K562 (cell line): ENCODE measurements at regions not wholly inside any gene's neighbourhood (a gene's known extent, or its start where the extent isn't known, plus 50 kb on each side); places are given as distances from the start of the nearest gene placed in this dataset.

Source experiments
- ATAC-seq: fragments of 200-7000 bp; cut with Tn5 transposase; 3 replicates; pipeline ENCODE4 v1.9.1; 2020; ENCODE audit warnings: moderate library complexity
- BruUV-seq: library from RNA; stranded (reverse); fragments of 400-500 nt; replicated peaks from 2 replicates; lab custom pipeline; 2021; lab: Mats Ljungman, UMichigan
- CTCF ChIA-PET: fragments of 300-600 bp; formaldehyde crosslinking; extraction: SDS; loops from one replicate; lab custom pipeline; 2021; ENCODE audit warnings: low intra/inter-chr PET ratio; lab: Yijun Ruan, JAX
- POLR2A ChIA-PET: fragments of 300-600, 350-650 bp; sonication (Branson Sonifier 250); formaldehyde crosslinking; extraction: SDS; loops from one replicate; lab custom pipeline; 2021; ENCODE audit warnings: antibody characterized with exemption, inconsistent platforms; lab: Yijun Ruan, JAX
- DNase-seq, 4 experiments: peaks; one replicate each; pipeline versions ENCODE4 v3.0.0 to v3.0.0-alpha.2; 2011 to 2018; ENCODE audit warnings: low spot score in 3 of 4, mixed read lengths in 3 of 4; ENCODE audit errors: extremely low read depth in 1 of 4
- FAIRE-seq: peaks from 2 replicates; lab custom pipeline; 2011; peaks lifted over from hg19 to GRCh38; lab: Jason Lieb, UNC
- H2AFZ ChIP-seq: 2 replicates; pipeline ENCODE4 v1.6.0; 2011; ENCODE audit warnings: low read depth, low read length, control low read depth, inconsistent platforms
- H3K27ac ChIP-seq: fragments of 200-600 bp; 3 replicates; pipeline ENCODE4 v1.8.0; 2011; ENCODE audit warnings: low read depth, mild to moderate bottlenecking, control low read depth, inconsistent platforms, low read length, moderate library complexity, mixed read lengths; ENCODE audit errors: extremely low read depth
- H3K27me3 ChIP-seq, 2 experiments: fragments of 300-600 bp in 1 of 2; 2 replicates in 1 of 2; 3 replicates in 1 of 2; pipeline versions ENCODE4 v1.6.0 to v1.8.0; 2011; ENCODE audit warnings: inconsistent platforms in 2 of 2, low read length in 2 of 2, mild to moderate bottlenecking in 1 of 2, mixed read lengths in 1 of 2, moderate library complexity in 1 of 2; ENCODE audit not compliant: control insufficient read depth in 2 of 2, insufficient read depth in 2 of 2
- H3K36me3 ChIP-seq: fragments of 300-600 bp; 3 replicates; pipeline ENCODE4 v1.8.0; 2011; ENCODE audit warnings: mild to moderate bottlenecking, low read length, inconsistent platforms; ENCODE audit not compliant: control insufficient read depth, insufficient read depth
- H3K4me1 ChIP-seq, 2 experiments: fragments of 200-600 bp in 1 of 2; replicated peaks in 1 of 2; 2 replicates in 1 of 2; 3 replicates in 1 of 2; pipeline versions ENCODE4 v1.5.1 to v1.8.0; 2011; ENCODE audit warnings: inconsistent platforms in 2 of 2, low read length in 2 of 2, mild to moderate bottlenecking in 1 of 2, mixed read lengths in 1 of 2, moderate library complexity in 1 of 2; ENCODE audit not compliant: control insufficient read depth in 2 of 2, insufficient read depth in 2 of 2
- H3K4me2 ChIP-seq: 2 replicates; pipeline ENCODE4 v1.6.1; 2011; ENCODE audit warnings: low read length, control low read depth, inconsistent platforms, mixed read lengths; ENCODE audit not compliant: insufficient read depth
- H3K4me3 ChIP-seq: fragments of 200-600 bp; sonication (generic), shearing (Covaris generic); 2 replicates; pipeline ENCODE4 v1.5.1; 2016; ENCODE audit warnings: control low read depth, inconsistent platforms
- H3K79me2 ChIP-seq: fragments of 200-600 bp; 3 replicates; pipeline ENCODE4 v1.8.0; 2011; ENCODE audit warnings: low read length, inconsistent platforms; ENCODE audit not compliant: control insufficient read depth, insufficient read depth
- H3K9ac ChIP-seq, 2 experiments: 2 replicates each; pipeline versions ENCODE4 v1.6.0 to v1.6.1; 2011; ENCODE audit warnings: low read depth in 2 of 2, low read length in 2 of 2, control low read depth in 1 of 2, inconsistent platforms in 1 of 2, mild to moderate bottlenecking in 1 of 2, mixed read lengths in 1 of 2; ENCODE audit not compliant: insufficient read depth in 1 of 2
- H3K9me1 ChIP-seq: one replicate; pipeline ENCODE4 v1.6.0; 2011; ENCODE audit warnings: inconsistent platforms, mild to moderate bottlenecking, low read length, moderate library complexity; ENCODE audit not compliant: control insufficient read depth, insufficient read depth
- H3K9me3 ChIP-seq: replicated peaks from 2 replicates; pipeline ENCODE4 v1.5.1; 2011; ENCODE audit warnings: low read depth, low read length, inconsistent platforms; ENCODE audit not compliant: control insufficient read depth, insufficient read depth
- H4K20me1 ChIP-seq: replicated peaks from 2 replicates; pipeline ENCODE4 v1.6.1; 2011; ENCODE audit warnings: low read length, inconsistent platforms, mixed read lengths; ENCODE audit not compliant: control insufficient read depth, insufficient read depth
- ADNP ChIP-seq: fragments of 200-800 bp; sonication (Bioruptor generic); IDR thresholded peaks from 2 replicates; pipeline ENCODE4 v1.6.1; 2016; ENCODE audit warnings: missing genetic modification characterization, missing compliant biosample characterization
- ARNT ChIP-seq, 2 experiments: fragments of 450-650 bp; IDR thresholded peaks; 2 replicates each; pipeline ENCODE4 v1.6.1; 2016; ENCODE audit warnings: mild to moderate bottlenecking in 1 of 2
- POLR2H ChIP-seq: IDR thresholded peaks from 2 replicates; pipeline ENCODE4 v1.6.1; 2016; ENCODE audit warnings: missing genetic modification characterization, low read depth, mild to moderate bottlenecking, control low read depth, missing compliant biosample characterization, moderate library complexity
- POU5F1 ChIP-seq: fragments of 150-350 bp; IDR thresholded peaks from 2 replicates; pipeline ENCODE4 v1.6.1; 2014; ENCODE audit warnings: borderline replicate concordance, low read length, low read depth, mild to moderate bottlenecking; ENCODE audit not compliant: partially characterized antibody
- RAD51 ChIP-seq: fragments of 450-650 bp; IDR thresholded peaks from 2 replicates; pipeline ENCODE4 v1.7.1; 2016; ENCODE audit warnings: low read depth, mild to moderate bottlenecking, borderline replicate concordance
- TSC22D4 ChIP-seq: fragments of 450-650 bp; IDR thresholded peaks from 2 replicates; pipeline ENCODE4 v1.6.1; 2016; ENCODE audit warnings: missing genetic modification characterization, missing biosample characterization, control low read depth
- ZNF561 ChIP-seq: fragments of 450-650 bp; formaldehyde crosslinking; conservative IDR thresholded peaks from 2 replicates; pipeline ENCODE4 v1.4.0; 2020; ENCODE audit warnings: mild to moderate bottlenecking, moderate library complexity
- WGBS: fragments of 100-300 bp; shearing (Covaris generic); methylation state at CpG from one replicate; pipeline ENCODE4 v1.1.6; 2016; ENCODE audit warnings: low coverage, mixed read lengths; ENCODE audit not compliant: insufficient coverage; ENCODE audit errors: missing lambda C conversion rate; 5-methylcytosine and 5-hydroxymethylcytosine counted together
- in situ Hi-C: fragments of 300-500 bp; cut with MboI; formaldehyde crosslinking; loops from 4 replicates; pipeline ENCODE4 v1.15.0; 2018; ENCODE audit warnings: inconsistent platforms, mixed read lengths
- intact Hi-C: fragments of 100-400 bp; cut with micrococcal nuclease; formaldehyde crosslinking; loops from 2 replicates; pipeline ENCODE4 v1.14.2; 2022
- TF ChIP-seq, protein P1 (sequence below): sonication (generic); formaldehyde crosslinking; IDR thresholded peaks from 2 replicates; pipeline ENCODE4 v1.9.0; 2022; ENCODE audit warnings: mild to moderate bottlenecking, missing genetic modification reagents
- TF ChIP-seq, protein P2 (sequence below), 2 experiments: fragments of 450-650 bp; IDR thresholded peaks; 2 replicates each; pipeline ENCODE4 v1.6.1; 2016

DNA sequence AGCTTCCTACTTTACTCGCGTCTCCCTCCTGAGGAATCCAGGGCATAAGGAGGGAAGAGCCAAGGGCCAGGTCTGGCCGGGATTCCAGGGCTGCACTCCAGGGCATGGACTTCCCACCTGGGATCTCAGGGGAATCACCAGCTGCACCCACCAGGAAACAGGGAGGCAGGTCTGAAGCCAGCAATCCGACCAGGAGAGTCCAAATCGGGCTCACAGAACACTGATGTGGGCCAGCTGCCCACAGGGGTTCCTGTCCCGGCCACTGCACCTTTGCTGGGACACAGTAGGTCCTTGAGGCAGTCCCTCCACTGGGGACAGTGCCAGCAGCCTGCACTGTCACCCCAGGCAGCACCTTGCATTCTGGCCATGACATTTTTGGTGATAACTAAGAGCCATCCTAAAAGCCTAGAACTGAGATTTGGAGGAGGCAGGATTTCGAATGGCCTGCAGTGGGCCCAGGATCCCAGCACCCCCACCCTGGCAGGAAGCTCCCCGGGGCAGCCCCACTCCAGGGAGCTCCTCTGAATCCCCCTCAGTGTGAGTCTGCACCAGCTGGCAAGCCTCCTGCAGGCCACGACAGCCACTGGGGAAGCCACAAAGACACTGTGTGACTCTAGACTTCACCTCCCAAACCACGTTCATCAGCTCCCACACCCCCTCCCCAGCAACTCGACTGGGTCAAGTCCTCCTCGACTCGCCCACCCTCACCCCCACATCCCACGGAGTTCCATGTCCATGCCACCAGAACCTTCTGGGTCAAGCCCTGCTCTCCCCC lies 71.5 kb upstream of the PPP2R2D start:
- TF ChIP-seq POLR2H (no peak), POU5F1 (no peak), RAD51 (no peak), ARNT (IDR thresholded peaks at IDR 0.05) (no peak), TSC22D4 (tag) (no peak), ZNF561 (CRISPR knock-in tag) (no peak), ADNP (no peak)
- TF ChIP-seq, protein P1, sequence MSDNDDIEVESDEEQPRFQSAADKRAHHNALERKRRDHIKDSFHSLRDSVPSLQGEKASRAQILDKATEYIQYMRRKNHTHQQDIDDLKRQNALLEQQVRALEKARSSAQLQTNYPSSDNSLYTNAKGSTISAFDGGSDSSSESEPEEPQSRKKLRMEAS (CRISPR knock-in tag): no peak
- TF ChIP-seq, protein P2, sequence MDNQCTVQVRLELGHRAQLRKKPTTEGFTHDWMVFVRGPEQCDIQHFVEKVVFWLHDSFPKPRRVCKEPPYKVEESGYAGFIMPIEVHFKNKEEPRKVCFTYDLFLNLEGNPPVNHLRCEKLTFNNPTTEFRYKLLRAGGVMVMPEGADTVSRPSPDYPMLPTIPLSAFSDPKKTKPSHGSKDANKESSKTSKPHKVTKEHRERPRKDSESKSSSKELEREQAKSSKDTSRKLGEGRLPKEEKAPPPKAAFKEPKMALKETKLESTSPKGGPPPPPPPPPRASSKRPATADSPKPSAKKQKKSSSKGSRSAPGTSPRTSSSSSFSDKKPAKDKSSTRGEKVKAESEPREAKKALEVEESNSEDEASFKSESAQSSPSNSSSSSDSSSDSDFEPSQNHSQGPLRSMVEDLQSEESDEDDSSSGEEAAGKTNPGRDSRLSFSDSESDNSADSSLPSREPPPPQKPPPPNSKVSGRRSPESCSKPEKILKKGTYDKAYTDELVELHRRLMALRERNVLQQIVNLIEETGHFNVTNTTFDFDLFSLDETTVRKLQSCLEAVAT (IDR thresholded peaks at IDR 0.05): no peak
- H3K27ac ChIP-seq: no peak overlapping the region
- peaks cover 0 to 6% of the 10 kb centered on the region in 2 experiments; a peak in 1 of 5 replicates for H3K4me1 ChIP-seq
- H3K27me3 ChIP-seq: peaks cover 2 to 39% of the 10 kb centered on the region in 2 experiments; a peak in 3 of 5 replicates
- FAIRE-seq (no peak), DNase-seq (no peak), ATAC-seq (no peak)
- CTCF ChIA-PET: interaction anchor here (0.7 kb wide), 1 partner anchor 152 kb away, joined by 4 read pairs; the partner anchor contains the start of gene BNIP3
- no peaks in the 10 kb centered on the region for H3K9me3 ChIP-seq
- in situ Hi-C loops: no loop called here
- H3K4me3 ChIP-seq: no peak overlapping the region
- H4K20me1 ChIP-seq: no peaks in the 10 kb centered on the region
- 2% methylated on average over 7 of the region's 14 CpGs for WGBS
- H3K9ac ChIP-seq: no peak overlapping the region
- no peak overlapping the region for H2AFZ ChIP-seq
- no peak overlapping the region for H3K4me2 ChIP-seq
- no peaks in the 10 kb centered on the region for H3K36me3 ChIP-seq
- intact Hi-C loops: no loop called here
- POLR2A ChIA-PET: no interaction called here
- no peaks in the 10 kb centered on the region for H3K9me1 ChIP-seq
- no peaks in the 10 kb centered on the region for H3K79me2 ChIP-seq
- no TSS peak for BruUV-seq
